ENCODE measurements at regions not wholly inside any gene's neighbourhood (a gene's known extent, or its start where the extent isn't known, plus 50 kb on each side); places are given as distances from the start of the nearest gene placed in this dataset.

GRCh38 chr9:16131264-16131663 lies 578.4 kb downstream of the CCDC171 start:
- no peaks in the 10 kb centered on the region for H3K36me3 ChIP-seq (ENCODE audit: insufficient read depth)
- H3K79me2 ChIP-seq (ENCODE audit: insufficient read depth, low read depth) = no peaks in the 10 kb centered on the region
- H3K27me3 ChIP-seq (ENCODE audit: insufficient read depth, low read depth) = no peaks in the 10 kb centered on the region
- no peaks in the 10 kb centered on the region for H3K4me1 ChIP-seq (ENCODE audit: low read depth, poor library complexity, severe bottlenecking)
- no peak overlapping the region for H2AFZ ChIP-seq (ENCODE audit: low read depth)
- no peaks in the 10 kb centered on the region for H4K20me1 ChIP-seq (ENCODE audit: insufficient read depth)
- no peak overlapping the region for H3K27ac ChIP-seq
- H3K4me2 ChIP-seq = no peak overlapping the region
- no peak overlapping the region for H3K9ac ChIP-seq
- no peak for TF ChIP-seq CTCF (conservative IDR thresholded peaks at IDR 0.05; ENCODE audit: low read depth, low read length)
- no peak overlapping the region for H3K4me3 ChIP-seq (IDR thresholded peaks at IDR 0.05; ENCODE audit: insufficient read depth, low read depth, low read length)

GRCh38 chr9:16132513-16132912 lies 579.7 kb downstream of the CCDC171 start:
- Histone ChIP-seq H3K4me2 (no peak overlapping the region), H3K79me2 (ENCODE audit: insufficient read depth, low read depth) (no peaks in the 10 kb centered on the region), H3K36me3 (ENCODE audit: insufficient read depth) (no peaks in the 10 kb centered on the region), H2AFZ (ENCODE audit: low read depth) (no peak overlapping the region), H4K20me1 (ENCODE audit: insufficient read depth) (no peaks in the 10 kb centered on the region), H3K27ac (no peak overlapping the region), H3K9ac (no peak overlapping the region), H3K4me3 (IDR thresholded peaks at IDR 0.05; ENCODE audit: insufficient read depth, low read depth, low read length) (no peak overlapping the region), H3K27me3 (ENCODE audit: insufficient read depth, low read depth) (no peaks in the 10 kb centered on the region), H3K4me1 (ENCODE audit: low read depth, poor library complexity, severe bottlenecking) (no peaks in the 10 kb centered on the region)
- TF ChIP-seq CTCF (conservative IDR thresholded peaks at IDR 0.05; ENCODE audit: low read depth, low read length) = no peak

- Histone ChIP-seq H3K27me3 (ENCODE audit: insufficient read depth, low read depth) (no peaks in the 10 kb centered on the region), H3K36me3 (ENCODE audit: insufficient read depth) (no peaks in the 10 kb centered on the region)
These were observed 580.2 kb downstream of the CCDC171 start for GRCh38 chr9:16133032-16133431.

GRCh38 chr9:16133556-16134227 lies 580.8 kb downstream of the CCDC171 start:
- H3K27ac ChIP-seq = no peak overlapping the region
- H4K20me1 ChIP-seq (ENCODE audit: insufficient read depth) = no peaks in the 10 kb centered on the region
- no peak overlapping the region for H2AFZ ChIP-seq (ENCODE audit: low read depth)
- no peaks in the 10 kb centered on the region for H3K4me1 ChIP-seq (ENCODE audit: low read depth, poor library complexity, severe bottlenecking)
- no peaks in the 10 kb centered on the region for H3K27me3 ChIP-seq (ENCODE audit: insufficient read depth, low read depth)
- no peaks in the 10 kb centered on the region for H3K36me3 ChIP-seq (ENCODE audit: insufficient read depth)
- peak; percentile 73 for TF ChIP-seq CTCF (conservative IDR thresholded peaks at IDR 0.05; ENCODE audit: low read depth, low read length)
- H3K9ac ChIP-seq = no peak overlapping the region
- H3K4me2 ChIP-seq = no peak overlapping the region
- no peak overlapping the region for H3K4me3 ChIP-seq (IDR thresholded peaks at IDR 0.05; ENCODE audit: insufficient read depth, low read depth, low read length)
- H3K79me2 ChIP-seq (ENCODE audit: insufficient read depth, low read depth) = no peaks in the 10 kb centered on the region

More at GRCh38 chr9:16133032-16133431, 580.2 kb downstream of the CCDC171 start:
- H3K27ac ChIP-seq = no peak overlapping the region
- no peak overlapping the region for H3K9ac ChIP-seq
- no peak overlapping the region for H2AFZ ChIP-seq (ENCODE audit: low read depth)
- no peaks in the 10 kb centered on the region for H3K4me1 ChIP-seq (ENCODE audit: low read depth, poor library complexity, severe bottlenecking)
- TF ChIP-seq CTCF (conservative IDR thresholded peaks at IDR 0.05; ENCODE audit: low read depth, low read length) = no peak
- H3K4me2 ChIP-seq = no peak overlapping the region
- no peaks in the 10 kb centered on the region for H4K20me1 ChIP-seq (ENCODE audit: insufficient read depth)
- H3K4me3 ChIP-seq (IDR thresholded peaks at IDR 0.05; ENCODE audit: insufficient read depth, low read depth, low read length) = no peak overlapping the region
- H3K79me2 ChIP-seq (ENCODE audit: insufficient read depth, low read depth) = no peaks in the 10 kb centered on the region

Data from KMS-11 (cell line).